IMR-90 (cell line): ENCODE measurements at regions not wholly inside any gene's neighbourhood (a gene's known extent, or its start where the extent isn't known, plus 50 kb on each side); places are given as distances from the start of the nearest gene placed in this dataset.

Source experiments
- ATAC-seq: fragments of 200-7000 bp; cut with Tn5 transposase; 2 replicates; pipeline ENCODE4 v1.9.1; 2020; ENCODE audit warnings: low read depth, mild to moderate bottlenecking, moderate library complexity
- BruUV-seq: library from RNA; stranded (reverse); fragments of 400-500 nt; replicated peaks from 2 replicates; lab custom pipeline; 2021; lab: Mats Ljungman, UMichigan
- CTCF ChIA-PET: fragments of 300-600 bp; formaldehyde crosslinking; extraction: SDS; loops from one replicate; lab custom pipeline; 2021; ENCODE audit warnings: antibody characterized with exemption; lab: Yijun Ruan, JAX
- POLR2A ChIA-PET: fragments of 300-600 bp; sonication (Branson Sonifier 250); formaldehyde crosslinking; loops from one replicate; lab custom pipeline; 2022; ENCODE audit warnings: antibody characterized with exemption; ENCODE audit not compliant: unreplicated experiment; lab: Charles Lee
- DNase-seq: peaks from one replicate; pipeline ENCODE4 v3.0.0; 2013
- H2AFZ ChIP-seq: replicated peaks from 2 replicates; pipeline ENCODE3; 2013; ENCODE audit warnings: low read length, mild to moderate bottlenecking; ENCODE audit not compliant: poor library complexity
- H2AK5ac ChIP-seq: 2 replicates; pipeline ENCODE4 v1.6.1; 2013; ENCODE audit warnings: low read depth, low read length, inconsistent platforms
- H2AK9ac ChIP-seq: replicated peaks from 2 replicates; pipeline ENCODE3; 2013; ENCODE audit warnings: mild to moderate bottlenecking, low read depth, low read length, moderate library complexity; ENCODE audit not compliant: poor library complexity
- H2BK120ac ChIP-seq: 2 replicates; pipeline ENCODE4 v1.6.1; 2013; ENCODE audit warnings: low read depth, low read length, inconsistent platforms
- H2BK15ac ChIP-seq: 3 replicates; pipeline ENCODE4 v1.6.1; 2013; ENCODE audit warnings: low read depth, low read length, inconsistent platforms
- H2BK20ac ChIP-seq: 2 replicates; pipeline ENCODE4 v1.6.1; 2013; ENCODE audit warnings: low read depth, mild to moderate bottlenecking, inconsistent platforms, low read length, moderate library complexity
- H2BK5ac ChIP-seq: 2 replicates; pipeline ENCODE4 v1.6.1; 2013; ENCODE audit warnings: mild to moderate bottlenecking, low read depth, low read length, inconsistent platforms; ENCODE audit not compliant: poor library complexity, severe bottlenecking
- H3K14ac ChIP-seq: replicated peaks from 2 replicates; pipeline ENCODE4 v1.6.1; 2013; ENCODE audit warnings: low read depth, low read length, inconsistent platforms
- H3K18ac ChIP-seq: 2 replicates; pipeline ENCODE4 v1.6.1; 2013; ENCODE audit warnings: low read depth, low read length, control low read depth
- H3K23ac ChIP-seq: 2 replicates; pipeline ENCODE4 v1.6.1; 2013; ENCODE audit warnings: low read depth, low read length, inconsistent platforms
- H3K27ac ChIP-seq: 2 replicates; pipeline ENCODE4 v1.5.1; 2013; ENCODE audit warnings: mild to moderate bottlenecking, control low read depth, low read length; ENCODE audit not compliant: insufficient read depth
- H3K27me3 ChIP-seq: 2 replicates; pipeline ENCODE4 v1.6.1; 2013; ENCODE audit warnings: low read length; ENCODE audit not compliant: control insufficient read depth, insufficient read depth
- H3K36me3 ChIP-seq: 2 replicates; pipeline ENCODE4 v1.6.1; 2013; ENCODE audit warnings: low read length, mixed read lengths; ENCODE audit not compliant: control insufficient read depth, insufficient read depth
- H3K4ac ChIP-seq: 2 replicates; pipeline ENCODE4 v1.6.1; 2013; ENCODE audit warnings: low read depth, low read length, inconsistent platforms
- H3K4me1 ChIP-seq: 2 replicates; pipeline ENCODE4 v1.6.1; 2013; ENCODE audit warnings: low read length, mixed read lengths; ENCODE audit not compliant: control insufficient read depth, insufficient read depth
- H3K4me2 ChIP-seq: 2 replicates; pipeline ENCODE4 v1.6.1; 2013; ENCODE audit warnings: low read depth, mild to moderate bottlenecking, control low read depth, low read length, moderate library complexity
- H3K4me3 ChIP-seq: 2 replicates; pipeline ENCODE4 v1.5.1; 2013; ENCODE audit warnings: low read depth, mild to moderate bottlenecking, control low read depth, low read length, moderate library complexity; ENCODE audit not compliant: insufficient read depth
- H3K56ac ChIP-seq: 2 replicates; pipeline ENCODE4 v1.6.1; 2013; ENCODE audit warnings: low read length, inconsistent platforms; ENCODE audit not compliant: insufficient read depth; ENCODE audit errors: extremely low read depth
- H3K79me1 ChIP-seq, 2 experiments: 2 replicates each; pipeline ENCODE4 v1.6.1; 2013; ENCODE audit warnings: low read length in 2 of 2, inconsistent platforms in 1 of 2, low read depth in 1 of 2
- H3K9ac ChIP-seq: 2 replicates; pipeline ENCODE4 v1.6.1; 2013; ENCODE audit warnings: low read depth, low read length, control low read depth
- H3K9me1 ChIP-seq: 2 replicates; pipeline ENCODE4 v1.6.1; 2013; ENCODE audit warnings: low read length, inconsistent platforms; ENCODE audit not compliant: insufficient read depth
- H3K9me3 ChIP-seq: 2 replicates; pipeline ENCODE4 v1.6.1; 2013; ENCODE audit warnings: low read length; ENCODE audit not compliant: control insufficient read depth, insufficient read depth
- H4K20me1 ChIP-seq: 2 replicates; pipeline ENCODE4 v1.6.1; 2013; ENCODE audit warnings: low read length, inconsistent platforms; ENCODE audit not compliant: insufficient read depth
- H4K5ac ChIP-seq: 2 replicates; pipeline ENCODE4 v1.6.1; 2013; ENCODE audit warnings: mild to moderate bottlenecking, low read depth, low read length, control low read depth
- H4K8ac ChIP-seq, 2 experiments: 2 replicates each; pipeline ENCODE4 v1.6.1; 2013; ENCODE audit warnings: low read depth in 2 of 2, low read length in 2 of 2, control low read depth in 1 of 2, inconsistent platforms in 1 of 2
- H4K91ac ChIP-seq: 2 replicates; pipeline ENCODE4 v1.6.1; 2013; ENCODE audit warnings: low read depth, low read length, inconsistent platforms; ENCODE audit not compliant: insufficient read depth
- BHLHE40 ChIP-seq: fragments of 150-350 bp; IDR thresholded peaks from 2 replicates; pipeline ENCODE4 v1.6.1; 2016; ENCODE audit warnings: mild to moderate bottlenecking, low read depth, low read length
- CEBPB ChIP-seq: IDR thresholded peaks from 2 replicates; pipeline ENCODE4 v1.6.1; 2012; ENCODE audit warnings: low read depth, low read length, improper control_type of control experiment
- CHD1 ChIP-seq: IDR thresholded peaks from 2 replicates; pipeline ENCODE4 v1.6.1; 2012; ENCODE audit warnings: low read depth, low read length, improper control_type of control experiment
- MAFK ChIP-seq: IDR thresholded peaks from 2 replicates; pipeline ENCODE4 v1.6.1; 2012; ENCODE audit warnings: low read depth, low read length, improper control_type of control experiment
- MAZ ChIP-seq: IDR thresholded peaks from 2 replicates; pipeline ENCODE4 v1.6.1; 2012; ENCODE audit warnings: low read depth, mild to moderate bottlenecking, low read length, improper control_type of control experiment, moderate library complexity, borderline replicate concordance
- MXI1 ChIP-seq: IDR thresholded peaks from 2 replicates; pipeline ENCODE4 v1.6.1; 2012; ENCODE audit warnings: low read depth, mild to moderate bottlenecking, low read length, moderate library complexity, borderline replicate concordance
- NFE2L2 ChIP-seq: fragments of 150-350 bp; IDR thresholded peaks from 2 replicates; pipeline ENCODE4 v1.6.1; 2016; ENCODE audit warnings: low read depth, mild to moderate bottlenecking, low read length
- POLR2A ChIP-seq: IDR thresholded peaks from 2 replicates; pipeline ENCODE4 v1.6.1; 2012; ENCODE audit warnings: mild to moderate bottlenecking, low read depth, low read length
- RAD21 ChIP-seq: IDR thresholded peaks from 2 replicates; pipeline ENCODE4 v1.6.1; 2012; ENCODE audit warnings: low read length, improper control_type of control experiment
- RCOR1 ChIP-seq: IDR thresholded peaks from 2 replicates; pipeline ENCODE4 v1.6.1; 2012; ENCODE audit warnings: mild to moderate bottlenecking, low read length, improper control_type of control experiment; ENCODE audit not compliant: insufficient replicate concordance
- RFX5 ChIP-seq: IDR thresholded peaks from 2 replicates; pipeline ENCODE4 v1.8.0; 2012; ENCODE audit warnings: low read depth, mild to moderate bottlenecking, low read length, moderate library complexity
- SMC3 ChIP-seq: fragments of 150-350 bp; IDR thresholded peaks from 2 replicates; pipeline ENCODE4 v1.6.1; 2016; ENCODE audit warnings: low read depth, mild to moderate bottlenecking, antibody characterized with exemption, low read length, moderate library complexity
- WGBS, 2 experiments: methylation state at CpG; one replicate each; pipeline versions ENCODE4 v1.1.5 to v1.1.7; 2013; ENCODE audit warnings: missing lambda C conversion rate in 2 of 2; ENCODE audit not compliant: insufficient read length in 1 of 2; ENCODE audit errors: extremely low coverage in 2 of 2; 5-methylcytosine and 5-hydroxymethylcytosine counted together
- dilution Hi-C: fragments of 300-500 bp; cut with HindIII; formaldehyde crosslinking; loops from one replicate; pipeline ENCODE4 v1.14.3; 2018; ENCODE audit warnings: low sequenced_read_pairs; ENCODE audit not compliant: unreplicated experiment
- in situ Hi-C: fragments of 300-500 bp; cut with MboI; formaldehyde crosslinking; loops from 3 replicates; pipeline ENCODE4 v1.14.3; 2019; ENCODE audit warnings: low sequenced_read_pairs, inconsistent platforms, mixed read lengths
- intact Hi-C: fragments of 100-400 bp; cut with micrococcal nuclease; formaldehyde crosslinking; loops from 2 replicates; pipeline ENCODE4 v1.10.0; 2022
- TF ChIP-seq, protein P1 (sequence below): conservative IDR thresholded peaks from 2 replicates; pipeline ENCODE4 v1.5.1; 2012; ENCODE audit warnings: mild to moderate bottlenecking, low read depth, low read length, improper control_type of control experiment
- TF ChIP-seq, protein P2 (sequence below): fragments of 150-350 bp; IDR thresholded peaks from 2 replicates; pipeline ENCODE4 v1.6.1; 2016; ENCODE audit warnings: low read depth, mild to moderate bottlenecking, low read length, moderate library complexity, borderline replicate concordance
- TF ChIP-seq, protein P3 (sequence below): fragments of 150-350 bp; IDR thresholded peaks from 2 replicates; pipeline ENCODE4 v1.6.1; 2017; ENCODE audit warnings: mild to moderate bottlenecking, antibody characterized with exemption, low read length, low read depth

- in situ Hi-C loops, result no loop called here
- no peaks in the 10 kb centered on the region for H3K9me3 ChIP-seq
- H2AK9ac ChIP-seq, result no peak overlapping the region
- no peak overlapping the region for H3K4me3 ChIP-seq
- ChIA-PET POLR2A (no interaction called here), CTCF (no interaction called here)
- intact Hi-C loops, result loop anchor here (10.0 kb wide), 1 partner anchor 324 kb away; no protein-coding TSS in a partner anchor
- BruUV-seq, result no TSS peak
- no peaks in the 10 kb centered on the region for H3K4me1 ChIP-seq
- no peak overlapping the region for H2AFZ ChIP-seq
- H3K27me3 ChIP-seq, result peaks cover 23% of the 10 kb centered on the region
- no peak overlapping the region for H3K9ac ChIP-seq
- no peak overlapping the region for H2AK5ac ChIP-seq
- no peak overlapping the region for H4K5ac ChIP-seq
- no peak overlapping the region for H3K18ac ChIP-seq
- no peak overlapping the region for H3K27ac ChIP-seq
- H3K56ac ChIP-seq, result no peak overlapping the region
- H3K36me3 ChIP-seq, result no peaks in the 10 kb centered on the region
- H2BK5ac ChIP-seq, result no peak overlapping the region
- ATAC-seq, result no peak
- no peak overlapping the region for H3K4ac ChIP-seq
- DNase-seq, result no peak
- H4K8ac ChIP-seq, result no peak overlapping the region
- dilution Hi-C loops, result no loop called here
- H3K4me2 ChIP-seq, result no peak overlapping the region
- H3K79me1 ChIP-seq, result no peaks in the 10 kb centered on the region
- H4K91ac ChIP-seq, result no peak overlapping the region
- no peak overlapping the region for H2BK15ac ChIP-seq
- no peak overlapping the region for H3K23ac ChIP-seq
- WGBS, 2 experiments, result 72% methylated on average over 9 of the region's 13 CpGs; no CpG with 5 or more reads in 1 of the 2 experiments
- no peaks in the 10 kb centered on the region for H4K20me1 ChIP-seq
- no peak overlapping the region for H3K14ac ChIP-seq
- H2BK20ac ChIP-seq, result no peak overlapping the region
- no peak overlapping the region for H2BK120ac ChIP-seq
- no peaks in the 10 kb centered on the region for H3K9me1 ChIP-seq
- TF ChIP-seq, protein P1, sequence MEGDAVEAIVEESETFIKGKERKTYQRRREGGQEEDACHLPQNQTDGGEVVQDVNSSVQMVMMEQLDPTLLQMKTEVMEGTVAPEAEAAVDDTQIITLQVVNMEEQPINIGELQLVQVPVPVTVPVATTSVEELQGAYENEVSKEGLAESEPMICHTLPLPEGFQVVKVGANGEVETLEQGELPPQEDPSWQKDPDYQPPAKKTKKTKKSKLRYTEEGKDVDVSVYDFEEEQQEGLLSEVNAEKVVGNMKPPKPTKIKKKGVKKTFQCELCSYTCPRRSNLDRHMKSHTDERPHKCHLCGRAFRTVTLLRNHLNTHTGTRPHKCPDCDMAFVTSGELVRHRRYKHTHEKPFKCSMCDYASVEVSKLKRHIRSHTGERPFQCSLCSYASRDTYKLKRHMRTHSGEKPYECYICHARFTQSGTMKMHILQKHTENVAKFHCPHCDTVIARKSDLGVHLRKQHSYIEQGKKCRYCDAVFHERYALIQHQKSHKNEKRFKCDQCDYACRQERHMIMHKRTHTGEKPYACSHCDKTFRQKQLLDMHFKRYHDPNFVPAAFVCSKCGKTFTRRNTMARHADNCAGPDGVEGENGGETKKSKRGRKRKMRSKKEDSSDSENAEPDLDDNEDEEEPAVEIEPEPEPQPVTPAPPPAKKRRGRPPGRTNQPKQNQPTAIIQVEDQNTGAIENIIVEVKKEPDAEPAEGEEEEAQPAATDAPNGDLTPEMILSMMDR, result no peak
- no peak for TF ChIP-seq RCOR1
- no peak for TF ChIP-seq BHLHE40
- no peak for TF ChIP-seq RAD21
- TF ChIP-seq MAFK, result no peak
- no peak for TF ChIP-seq MAZ
- no peak for TF ChIP-seq RFX5
- TF ChIP-seq MXI1, result no peak
- no peak for TF ChIP-seq POLR2A
- TF ChIP-seq, protein P2, sequence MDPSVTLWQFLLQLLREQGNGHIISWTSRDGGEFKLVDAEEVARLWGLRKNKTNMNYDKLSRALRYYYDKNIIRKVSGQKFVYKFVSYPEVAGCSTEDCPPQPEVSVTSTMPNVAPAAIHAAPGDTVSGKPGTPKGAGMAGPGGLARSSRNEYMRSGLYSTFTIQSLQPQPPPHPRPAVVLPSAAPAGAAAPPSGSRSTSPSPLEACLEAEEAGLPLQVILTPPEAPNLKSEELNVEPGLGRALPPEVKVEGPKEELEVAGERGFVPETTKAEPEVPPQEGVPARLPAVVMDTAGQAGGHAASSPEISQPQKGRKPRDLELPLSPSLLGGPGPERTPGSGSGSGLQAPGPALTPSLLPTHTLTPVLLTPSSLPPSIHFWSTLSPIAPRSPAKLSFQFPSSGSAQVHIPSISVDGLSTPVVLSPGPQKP, result no peak
- TF ChIP-seq, protein P3, sequence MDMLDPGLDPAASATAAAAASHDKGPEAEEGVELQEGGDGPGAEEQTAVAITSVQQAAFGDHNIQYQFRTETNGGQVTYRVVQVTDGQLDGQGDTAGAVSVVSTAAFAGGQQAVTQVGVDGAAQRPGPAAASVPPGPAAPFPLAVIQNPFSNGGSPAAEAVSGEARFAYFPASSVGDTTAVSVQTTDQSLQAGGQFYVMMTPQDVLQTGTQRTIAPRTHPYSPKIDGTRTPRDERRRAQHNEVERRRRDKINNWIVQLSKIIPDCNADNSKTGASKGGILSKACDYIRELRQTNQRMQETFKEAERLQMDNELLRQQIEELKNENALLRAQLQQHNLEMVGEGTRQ, result no peak
- TF ChIP-seq CHD1, result no peak
- no peak for TF ChIP-seq CEBPB
- TF ChIP-seq NFE2L2, result no peak
- TF ChIP-seq SMC3, result no peak
Observed at GRCh38 chr2:71938659-71939587, 208.7 kb downstream of the CYP26B1 start.
